Tongue (tissue), 1 donor: ENCODE measurements at regions not wholly inside any gene's neighbourhood (a gene's known extent, or its start where the extent isn't known, plus 50 kb on each side); places are given as distances from the start of the nearest gene placed in this dataset.
A peak's percentile ranks its signal among the peaks of the same experiment; 100 is the strongest.

ENCODE experiments used
- DNase-seq: peaks from one replicate; pipeline ENCODE4 v3.0.0-alpha.2; 2015

DNA sequence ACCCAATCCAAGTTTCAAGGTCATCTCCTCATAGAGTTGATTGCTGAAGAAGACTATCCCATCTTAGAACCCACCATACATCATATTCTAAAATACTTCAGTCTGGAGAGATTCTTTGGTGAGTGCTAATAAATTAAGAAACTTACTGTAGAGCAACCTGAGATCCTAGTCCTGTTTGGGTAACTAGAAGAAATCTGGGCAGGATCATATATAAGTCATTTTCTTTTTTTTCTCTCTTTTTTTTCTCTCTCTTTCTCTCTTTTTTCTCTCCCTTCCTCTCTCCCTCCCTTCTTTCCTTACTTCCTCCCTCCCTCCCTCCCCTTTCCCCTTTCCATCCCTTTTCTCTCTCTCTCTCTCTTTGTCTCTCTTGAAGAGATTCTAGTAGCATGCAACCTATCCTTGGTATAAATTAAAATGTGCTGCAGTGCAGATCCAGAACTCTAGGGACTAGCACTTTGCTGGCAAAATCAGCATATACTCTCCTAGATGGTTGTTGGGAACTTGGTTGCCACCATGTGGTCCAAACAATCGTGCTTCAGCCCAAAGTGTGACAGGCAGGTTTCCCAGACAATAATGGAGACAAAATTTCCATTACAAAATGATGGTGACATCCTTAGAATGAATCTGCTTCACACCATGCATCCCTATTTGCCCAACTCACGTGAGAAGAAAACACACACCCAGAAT lies 399.4 kb upstream of the CELF4 start:
- DNase-seq: no peak

DNA sequence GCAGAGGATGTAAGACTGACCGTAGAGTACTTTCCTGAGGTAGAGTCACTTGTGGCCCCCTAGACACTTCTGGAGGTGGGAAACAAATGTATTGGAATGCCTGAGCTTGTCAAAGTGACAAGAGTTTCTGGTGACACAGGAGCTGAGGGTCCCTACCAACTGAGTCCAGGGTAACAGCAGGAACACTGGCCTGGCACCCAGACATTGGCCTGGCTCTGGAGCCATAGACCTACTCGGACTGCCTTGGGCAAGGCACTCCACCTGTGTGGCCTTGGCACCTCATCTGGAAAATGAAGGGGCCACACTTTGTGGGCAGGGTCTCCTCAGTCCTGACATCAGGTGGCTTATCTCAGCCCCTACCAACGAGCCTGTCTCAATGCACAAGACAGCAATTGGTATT lies 398.2 kb upstream of the CELF4 start:
- no peak for DNase-seq

DNA sequence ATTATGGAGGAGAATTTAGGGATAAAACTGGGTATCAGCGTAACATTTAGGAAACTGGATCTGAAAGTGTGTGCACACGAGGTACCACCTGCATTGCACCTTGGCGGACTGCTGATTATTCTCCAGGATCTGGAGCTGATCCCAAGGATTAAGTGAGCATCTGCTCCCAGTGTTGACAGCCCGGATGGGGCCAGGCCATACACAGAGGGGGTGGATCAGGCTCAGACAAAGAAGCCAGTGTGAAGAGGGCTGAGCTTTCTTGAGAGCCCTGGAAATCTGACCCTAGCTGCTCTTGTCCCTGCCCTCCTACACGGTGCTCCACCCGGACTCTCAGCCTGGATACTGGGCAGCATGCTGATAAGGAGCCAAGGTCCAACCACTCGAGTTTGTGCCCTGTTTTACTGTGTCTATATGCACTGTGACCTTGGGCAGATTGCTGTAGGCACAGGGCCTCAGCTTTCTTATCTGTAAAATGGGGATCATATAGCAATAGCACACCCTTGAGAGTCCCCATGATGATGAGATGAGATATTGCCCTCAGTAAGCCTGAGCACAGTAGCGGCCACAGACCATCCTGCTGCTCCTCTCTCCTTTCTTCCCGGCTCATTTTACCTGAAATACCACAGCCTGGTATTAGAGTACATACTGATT lies 396.8 kb upstream of the CELF4 start:
- DNase-seq: peak; percentile 52

DNA sequence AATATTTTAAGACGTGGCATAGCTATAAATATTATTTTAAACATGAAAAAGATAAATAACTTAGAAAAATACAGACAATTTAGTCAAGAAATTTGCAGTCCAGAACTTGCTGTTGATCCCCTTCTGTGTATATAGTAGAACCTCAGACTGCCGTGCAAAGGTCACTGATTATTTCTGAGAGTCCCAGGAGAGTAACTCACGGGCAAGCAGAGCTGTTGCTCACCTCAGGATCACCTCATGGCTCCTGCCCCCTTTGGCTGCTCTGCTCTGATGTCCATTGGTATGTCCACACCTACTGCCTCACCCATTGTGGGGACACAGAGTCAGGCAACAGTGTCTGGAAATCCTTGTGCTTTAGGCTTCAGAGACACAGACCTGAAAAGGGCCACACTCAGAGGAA lies 392.9 kb upstream of the CELF4 start:
- DNase-seq: no peak

DNA sequence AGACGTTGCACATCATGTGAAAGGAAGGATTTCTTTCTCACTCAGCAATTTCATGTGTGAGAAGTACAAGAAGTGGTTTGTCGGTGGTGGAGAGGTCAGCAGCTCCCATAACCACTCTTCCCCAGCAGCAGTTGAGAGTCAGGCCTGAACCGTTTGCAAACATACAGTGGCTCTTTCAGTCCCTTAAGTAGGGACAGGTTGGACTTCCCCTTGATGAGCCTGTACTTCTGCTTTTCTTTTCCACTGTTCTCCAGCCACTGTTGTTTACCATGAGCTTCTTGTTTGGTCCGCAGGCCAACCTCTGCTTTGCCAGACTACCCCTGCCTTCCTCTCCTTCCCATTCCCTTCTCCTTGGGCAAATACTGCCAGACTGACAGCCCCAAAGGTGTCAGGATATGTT lies 391.3 kb upstream of the CELF4 start:
- no peak for DNase-seq

DNA sequence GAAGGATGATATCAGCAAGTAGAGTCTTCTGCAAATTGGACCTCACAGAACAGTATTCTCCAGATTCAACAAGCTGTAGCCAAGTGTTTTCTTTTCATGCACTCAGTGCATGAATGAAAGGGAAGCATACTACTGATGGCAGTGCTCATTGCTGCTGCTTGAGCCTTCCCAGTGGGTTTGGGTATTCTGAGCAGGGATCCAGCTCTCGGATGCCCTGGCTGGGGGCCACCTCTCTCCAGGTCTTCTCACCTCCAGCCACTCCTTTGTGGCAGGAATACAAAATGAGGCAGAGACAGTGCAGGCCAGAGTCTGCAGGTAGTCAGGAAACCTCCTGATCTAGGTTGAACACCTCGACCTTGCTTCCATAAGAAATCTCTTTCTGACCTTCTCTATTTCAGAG lies 390.4 kb upstream of the CELF4 start:
- DNase-seq: no peak

DNA sequence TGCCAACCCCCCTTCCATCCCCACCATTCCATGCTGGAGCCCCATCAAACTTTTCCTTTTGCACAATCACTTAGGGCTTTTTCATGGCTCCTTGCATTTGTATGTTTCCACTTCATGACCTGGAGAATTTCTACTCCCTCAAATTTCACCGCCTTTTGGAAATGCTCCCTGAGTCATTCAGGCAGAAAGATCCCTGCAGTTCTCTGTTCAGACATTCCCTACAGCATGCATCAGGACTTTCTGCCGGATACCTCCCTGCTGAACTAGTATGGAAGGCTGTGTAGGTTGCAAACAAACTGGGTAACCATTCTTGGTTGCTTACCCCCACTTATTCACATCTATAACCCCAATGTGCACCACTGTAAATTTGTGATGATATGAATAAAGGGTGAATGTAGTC lies 389.6 kb upstream of the CELF4 start:
- no peak for DNase-seq

DNA sequence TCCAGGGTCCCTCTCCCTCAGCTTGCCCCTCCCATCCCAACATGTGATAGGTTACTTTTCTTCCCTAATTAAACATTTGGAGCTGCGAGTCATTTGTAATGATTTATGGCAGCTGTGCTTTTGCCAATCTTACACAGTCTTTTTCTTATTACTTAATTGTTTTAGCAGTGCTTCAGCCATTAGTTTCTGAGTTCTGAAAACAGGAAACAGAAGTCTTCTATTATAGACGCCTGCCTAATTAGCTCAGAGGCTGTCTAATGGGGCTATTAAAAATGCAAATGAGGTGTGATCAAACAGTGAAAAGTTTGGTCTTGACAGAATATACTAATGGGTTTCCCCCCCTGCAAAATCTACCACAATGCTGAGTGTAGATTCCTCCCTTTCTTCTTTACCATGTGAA lies 388.3 kb upstream of the CELF4 start:
- no peak for DNase-seq

DNA sequence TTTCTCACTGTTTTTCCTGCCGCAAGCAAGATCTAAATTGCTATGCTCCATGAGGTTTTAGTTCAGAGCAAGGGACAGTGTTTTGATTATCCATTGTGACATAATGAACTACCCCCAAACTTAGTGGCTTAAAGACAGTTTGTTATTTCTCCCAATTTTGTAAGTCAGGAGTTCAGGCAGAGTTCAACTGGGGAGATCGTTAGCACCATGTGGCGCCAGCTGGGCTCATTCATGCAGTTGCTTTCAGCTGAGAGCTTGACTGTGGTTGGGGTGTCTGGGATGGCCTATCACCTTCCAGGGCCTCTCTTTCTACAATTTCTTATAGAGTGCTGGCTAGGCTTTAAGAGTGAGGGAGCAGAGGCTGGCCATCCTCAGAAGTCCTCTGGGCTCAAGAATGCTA lies 382.9 kb upstream of the CELF4 start:
- DNase-seq: no peak

DNA sequence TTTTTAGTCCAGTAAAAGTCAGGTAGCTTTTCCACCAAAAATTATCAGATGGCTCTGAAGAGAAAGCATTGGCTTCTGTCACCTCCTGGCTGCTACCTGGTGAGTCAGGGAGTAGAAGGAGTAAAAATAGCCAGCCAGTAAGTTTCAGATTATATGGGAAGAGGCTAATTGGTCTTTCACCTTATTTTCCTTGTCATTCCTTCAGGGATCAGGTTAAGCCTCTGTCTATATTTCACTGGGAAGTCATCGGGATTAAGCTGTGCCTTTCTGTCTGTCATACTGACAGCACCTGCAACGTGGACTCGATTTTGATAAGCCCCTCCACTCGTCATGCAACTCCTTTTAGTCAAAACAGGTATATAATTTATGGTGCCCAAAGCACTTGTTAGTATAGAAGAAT lies 380.7 kb upstream of the CELF4 start:
- DNase-seq: no peak

DNA sequence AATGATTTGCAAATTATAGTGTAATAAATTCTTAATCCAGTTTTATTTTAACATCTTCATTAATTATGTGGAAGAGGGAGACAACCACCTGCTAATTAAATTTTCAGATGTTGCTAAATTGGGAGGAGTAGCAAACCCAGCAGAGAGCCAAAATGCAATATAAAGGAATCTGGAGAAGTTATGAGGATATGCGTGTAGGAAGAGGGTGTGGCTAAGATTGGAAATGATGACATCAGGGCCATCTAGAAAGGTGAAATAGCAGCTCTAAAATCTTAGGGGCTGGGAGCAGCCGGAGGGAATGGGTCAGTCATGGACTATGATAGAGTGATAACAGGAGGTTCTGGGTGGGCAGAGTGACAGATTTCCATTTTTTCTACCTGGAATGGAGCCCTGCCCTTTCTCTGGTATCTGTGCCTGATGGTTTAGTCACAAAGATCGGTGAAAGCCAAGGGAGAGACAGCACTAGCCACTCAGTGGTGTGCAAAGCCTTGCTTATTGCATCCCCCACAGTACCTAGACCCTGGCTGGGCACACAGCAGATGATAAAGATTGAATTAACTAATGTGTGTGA lies 379.2 kb upstream of the CELF4 start:
- DNase-seq: no peak

DNA sequence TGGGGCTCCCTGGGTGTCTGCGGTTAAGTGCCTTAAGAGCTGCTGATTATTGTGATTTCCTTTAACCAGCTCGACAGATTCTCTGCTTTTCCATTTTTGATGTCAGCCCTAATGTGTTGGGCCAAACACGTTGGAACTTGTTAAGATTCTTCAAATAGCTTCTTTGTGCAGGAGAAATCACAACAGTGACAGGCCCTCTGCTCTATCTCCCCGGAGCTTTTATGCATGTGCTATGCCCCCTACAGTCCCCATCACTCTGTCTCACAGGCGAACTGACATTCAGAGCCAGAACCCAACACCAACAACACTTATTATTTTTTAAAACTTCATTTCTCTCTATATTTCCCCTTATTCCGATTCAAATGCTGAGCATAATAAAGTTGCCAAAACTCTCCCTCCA lies 371.7 kb upstream of the CELF4 start:
- DNase-seq: no peak

DNA sequence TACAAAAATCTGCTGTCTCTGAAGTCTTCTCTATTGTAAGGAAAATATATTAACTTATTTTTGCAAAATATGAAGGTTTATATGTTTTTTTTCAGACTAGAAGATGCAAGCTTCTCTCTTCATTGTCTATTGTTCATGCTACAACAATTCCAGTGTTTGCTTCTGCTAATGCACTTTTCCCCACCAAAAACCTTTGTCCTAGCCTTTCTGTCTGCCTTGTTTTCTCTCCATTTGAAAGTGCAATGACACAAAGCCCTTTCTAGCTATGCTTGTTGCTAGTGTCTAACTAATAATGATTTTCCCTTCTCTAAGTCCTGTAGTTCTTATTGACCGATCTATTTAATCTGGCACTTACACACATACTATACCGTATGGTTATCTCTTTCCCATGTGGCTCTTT lies 369.5 kb upstream of the CELF4 start:
- no peak for DNase-seq

DNA sequence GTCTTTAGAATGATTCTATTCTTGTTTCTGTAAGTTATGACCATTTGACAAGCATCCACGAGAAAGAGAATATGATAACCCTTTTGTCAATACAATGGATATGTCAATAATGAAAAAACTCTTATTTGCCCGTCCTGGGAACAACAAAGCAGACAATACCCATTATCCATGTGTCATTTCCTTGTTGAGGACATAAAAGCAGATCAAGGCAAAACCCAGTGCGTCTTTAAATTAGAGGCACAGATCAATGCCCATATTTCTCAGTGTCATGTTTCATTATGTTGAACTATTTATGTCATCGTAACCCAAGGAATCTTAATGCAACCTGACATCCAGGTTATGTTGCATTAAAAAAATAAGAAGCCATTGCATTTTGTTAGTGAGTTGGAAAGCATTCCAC lies 365.0 kb upstream of the CELF4 start:
- no peak for DNase-seq

DNA sequence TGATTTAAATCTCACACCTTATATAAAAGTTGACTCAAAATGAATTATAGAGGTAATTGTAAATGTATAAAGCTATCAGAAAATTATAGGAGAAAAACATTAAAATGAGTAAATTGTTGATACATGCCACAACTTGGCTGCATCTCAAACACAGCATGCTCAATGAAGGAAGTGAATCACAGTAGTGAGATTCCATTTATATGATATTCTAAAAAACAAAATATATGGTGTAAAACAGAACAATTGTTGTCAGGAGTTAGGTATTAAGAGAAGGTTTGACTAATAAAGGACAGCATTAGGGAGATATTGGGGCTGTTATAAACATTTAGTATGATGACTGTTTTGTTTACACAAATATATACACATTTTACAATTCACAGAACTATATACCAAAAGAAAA lies 356.6 kb upstream of the CELF4 start:
- DNase-seq: no peak

DNA sequence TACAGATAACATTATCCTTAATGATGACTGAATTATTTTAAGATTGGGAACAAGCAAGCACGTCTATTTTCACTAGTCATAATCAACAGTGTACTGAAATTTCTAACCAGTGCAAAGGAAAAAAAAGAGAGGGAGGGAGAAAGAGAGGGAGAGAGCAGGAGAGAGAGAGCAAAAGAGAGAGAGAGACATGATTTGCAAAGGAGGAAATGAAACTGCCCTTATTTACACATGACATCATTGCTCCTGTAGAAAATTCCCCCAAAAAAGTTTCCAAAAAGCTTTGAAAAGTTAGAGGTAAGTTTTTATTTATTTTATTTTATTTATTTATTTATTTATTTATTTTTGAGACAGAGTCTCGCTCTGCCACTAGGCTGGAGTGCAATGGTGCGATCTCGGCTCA lies 355.3 kb upstream of the CELF4 start:
- no peak for DNase-seq

DNA sequence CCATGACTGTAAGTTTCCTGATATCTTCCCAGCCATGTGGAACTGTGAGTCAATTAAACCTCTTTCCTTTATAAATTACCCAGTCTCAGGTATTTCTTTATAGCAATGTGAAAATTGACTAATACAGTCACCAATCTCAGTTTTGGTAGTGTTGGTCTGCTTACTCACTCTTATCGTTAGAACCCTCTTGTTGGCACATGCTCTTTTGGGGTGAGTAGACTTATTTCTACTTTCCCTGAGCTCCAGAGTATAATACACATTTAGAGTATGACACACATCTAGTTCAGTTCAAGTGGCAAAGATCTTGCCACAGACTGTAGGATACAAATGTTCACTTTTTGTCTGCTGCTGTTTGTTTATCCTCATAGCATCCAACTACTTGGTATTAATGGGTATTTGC lies 347.5 kb upstream of the CELF4 start:
- no peak for DNase-seq

DNA sequence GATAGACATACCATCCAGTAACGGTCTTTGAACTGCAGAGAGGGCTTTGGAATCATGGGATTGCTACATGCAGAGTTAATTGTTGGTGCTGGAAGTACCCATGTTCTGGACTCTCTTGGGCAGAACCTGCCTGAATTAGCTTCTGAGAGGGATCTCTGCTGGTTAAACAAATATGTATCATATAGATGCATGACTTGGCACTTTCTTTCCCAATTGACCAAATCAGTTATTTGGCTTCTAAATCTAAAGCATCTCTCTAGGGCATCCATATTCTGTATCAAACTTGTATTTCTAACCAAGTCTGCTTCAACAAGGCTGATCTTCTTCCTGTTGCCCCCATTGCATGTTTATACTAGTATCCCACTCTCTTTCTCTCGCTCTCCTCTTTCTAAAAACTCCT lies 336.7 kb upstream of the CELF4 start:
- DNase-seq: no peak

DNA sequence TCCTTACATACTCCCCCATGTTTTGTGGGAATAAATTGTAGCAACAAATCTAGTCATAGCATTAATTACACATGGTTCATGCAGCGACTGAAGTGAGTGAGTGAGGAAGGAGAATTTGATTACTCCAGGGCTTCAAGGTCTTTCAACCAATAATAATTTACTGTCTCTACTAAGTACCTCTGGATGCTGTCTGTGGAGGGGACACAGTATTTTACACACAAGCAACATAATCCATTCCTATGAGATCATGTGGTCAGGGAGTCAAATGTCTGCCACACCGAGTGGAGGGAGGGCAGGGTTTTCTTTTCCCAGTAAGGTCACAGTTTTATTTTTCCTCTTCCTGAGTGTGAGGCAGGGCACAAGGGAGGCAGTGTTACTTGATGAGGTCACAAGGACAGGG lies 334.7 kb upstream of the CELF4 start:
- no peak for DNase-seq

DNA sequence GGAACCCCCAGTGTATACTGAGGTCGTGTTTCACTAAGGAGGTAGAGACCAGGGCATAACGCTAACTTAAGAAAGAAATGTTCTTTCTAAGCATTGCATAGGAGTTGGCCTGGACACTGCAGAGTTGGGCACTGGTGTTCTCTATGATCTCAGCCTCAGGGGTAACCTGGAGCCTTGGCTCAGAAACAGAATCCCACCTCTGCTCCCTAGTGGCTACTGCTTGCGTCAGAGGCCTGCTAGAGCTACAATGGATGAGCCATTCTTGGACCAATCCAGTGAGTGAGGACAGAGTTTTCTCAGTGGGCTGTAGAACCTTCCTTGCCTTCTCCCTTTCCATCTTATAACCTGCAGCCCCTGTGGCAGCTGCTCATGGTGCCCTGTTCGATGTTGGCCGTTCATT lies 324.4 kb upstream of the CELF4 start:
- no peak for DNase-seq

DNA sequence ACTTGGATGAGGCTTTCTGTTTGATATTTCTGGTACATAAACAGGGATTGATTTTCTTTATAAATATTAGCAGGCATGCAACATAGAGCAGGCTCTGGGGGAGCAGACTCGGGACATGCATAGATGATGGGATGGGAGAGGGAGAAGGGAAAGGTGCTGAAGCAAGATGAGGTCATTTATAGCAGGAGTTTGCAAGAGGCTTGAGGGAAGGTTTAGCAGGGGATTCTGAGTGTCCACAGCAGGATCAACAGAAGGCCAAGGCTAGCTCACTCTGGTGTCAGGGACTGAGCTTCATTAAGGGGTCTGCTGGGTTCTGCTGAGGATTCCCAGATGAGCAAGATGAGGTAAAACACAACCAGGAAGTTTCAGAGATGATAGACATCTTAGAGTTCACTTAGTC lies 309.1 kb upstream of the CELF4 start:
- no peak for DNase-seq

DNA sequence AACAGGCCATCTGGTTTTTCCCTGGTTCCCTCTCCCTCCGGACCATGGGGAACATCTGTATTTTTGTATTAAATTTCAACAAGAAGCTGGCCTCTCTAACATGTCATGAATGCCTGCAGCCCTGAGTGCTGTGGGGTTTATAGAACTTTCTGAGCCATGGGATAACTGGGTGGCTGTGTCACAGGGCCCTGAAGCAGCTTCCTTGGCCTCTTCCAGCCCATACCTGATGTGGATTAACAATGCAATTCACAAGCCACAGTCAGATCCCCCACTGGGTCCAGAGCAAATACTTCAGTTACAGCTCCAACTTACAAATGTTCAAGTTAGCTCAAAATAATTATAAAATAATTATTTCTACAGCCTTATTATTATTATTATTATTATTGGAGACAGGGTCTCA lies 307.8 kb upstream of the CELF4 start:
- peak; percentile 31 for DNase-seq

DNA sequence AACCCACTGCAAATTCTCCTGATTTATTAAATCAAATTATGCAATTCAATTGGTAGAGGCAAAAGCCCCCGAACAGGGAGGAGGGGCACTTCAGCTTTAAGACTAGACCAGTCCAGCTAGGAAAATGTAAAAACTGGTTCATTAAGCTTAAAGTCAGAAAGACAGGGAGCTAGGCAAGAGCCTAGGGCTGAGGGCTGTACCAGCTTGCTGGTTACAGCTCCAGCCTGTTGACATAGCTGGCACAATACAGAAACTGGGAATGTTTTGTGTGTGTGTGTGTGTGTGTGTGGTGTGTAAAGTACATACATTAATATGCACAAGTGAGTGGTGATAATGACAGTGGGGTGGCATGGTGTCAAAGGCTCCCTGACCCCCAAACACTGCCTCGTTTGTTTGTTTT lies 307.0 kb upstream of the CELF4 start:
- DNase-seq: no peak

DNA sequence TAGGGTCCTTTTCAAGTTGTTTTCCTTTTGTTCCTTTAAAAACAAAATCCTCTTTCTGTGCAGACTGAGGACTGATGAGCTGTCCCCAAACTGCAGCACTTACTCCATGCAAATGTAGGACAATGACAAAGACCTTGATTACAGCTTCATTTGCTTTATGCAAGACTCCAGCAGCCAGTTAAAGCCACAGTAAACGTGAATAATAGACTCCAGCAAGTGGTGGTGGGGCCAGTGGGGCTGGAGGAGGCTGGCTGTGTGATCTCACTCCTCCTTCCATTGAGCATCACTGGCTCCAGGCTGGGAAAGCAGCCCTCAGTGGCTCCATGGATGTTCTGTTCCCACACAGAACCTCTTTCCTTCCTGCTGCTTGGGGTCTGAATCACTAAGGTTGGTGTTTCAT lies 306.0 kb upstream of the CELF4 start:
- DNase-seq: no peak
